ENCODE measurements at regions not wholly inside any gene's neighbourhood (a gene's known extent, or its start where the extent isn't known, plus 50 kb on each side); places are given as distances from the start of the nearest gene placed in this dataset.
"Not testable (repeated sequence)": the region's sequence is repeated elsewhere in the genome, so short reads cannot be mapped to it uniquely, and the experiment has no call there.

DNA sequence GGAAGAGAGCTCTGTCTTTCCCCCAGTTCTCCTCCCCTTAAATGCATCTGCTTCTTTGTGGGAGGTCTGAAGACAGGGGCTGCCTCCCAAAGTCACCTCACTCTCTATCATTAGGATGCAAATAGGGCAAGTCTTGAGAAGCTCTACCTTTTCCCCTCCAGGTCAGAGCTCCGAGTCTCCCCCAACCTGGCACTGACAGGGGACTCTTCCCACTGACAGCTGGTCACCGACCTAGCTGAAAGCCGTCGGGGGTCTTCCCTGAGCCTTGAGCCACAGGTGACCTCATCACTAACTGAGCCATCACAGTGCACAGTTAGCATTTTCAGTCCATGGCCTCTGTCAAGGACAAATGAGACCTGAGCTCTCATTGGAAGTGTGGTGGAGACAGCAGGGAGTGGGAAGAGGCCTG lies 386.7 kb downstream of the HACE1 start:
- no peaks in the 10 kb centered on the region for H3K36me3 ChIP-seq (ENCODE audit: control insufficient read depth, insufficient read depth, low read length)
- H3K27me3 ChIP-seq (ENCODE audit: control insufficient read depth, insufficient read depth, low read length), result no peaks in the 10 kb centered on the region
- WGBS (ENCODE audit: insufficient coverage, insufficient read length), result no CpG with 5 or more reads among the region's 4 CpGs
- DNase-seq (ENCODE audit: low read depth, low spot score), result peak; percentile 39
- H3K4me3 ChIP-seq (ENCODE audit: low read length), result no peak overlapping the region
- H3K9me3 ChIP-seq (ENCODE audit: control insufficient read depth, insufficient read depth, low read length), result no peaks in the 10 kb centered on the region
- peaks cover 3% of the 10 kb centered on the region for H3K4me1 ChIP-seq (ENCODE audit: control insufficient read depth, insufficient read depth, low read length)
- no peak overlapping the region for H3K27ac ChIP-seq (ENCODE audit: low read length)

GRCh38 chr6:104472021-104472901 lies 387.5 kb downstream of the HACE1 start:
- H3K9me3 ChIP-seq (ENCODE audit: control insufficient read depth, insufficient read depth, low read length), result no peaks in the 10 kb centered on the region
- H3K4me1 ChIP-seq (ENCODE audit: control insufficient read depth, insufficient read depth, low read length), result peaks cover 3% of the 10 kb centered on the region
- H3K4me3 ChIP-seq (ENCODE audit: low read length), result no peak overlapping the region
- WGBS (ENCODE audit: insufficient coverage, insufficient read length), result no CpG with 5 or more reads among the region's 9 CpGs
- no peak overlapping the region for H3K27ac ChIP-seq (ENCODE audit: low read length)
- no peak for DNase-seq (ENCODE audit: low read depth, low spot score)
- H3K27me3 ChIP-seq (ENCODE audit: control insufficient read depth, insufficient read depth, low read length), result no peaks in the 10 kb centered on the region
- no peaks in the 10 kb centered on the region for H3K36me3 ChIP-seq (ENCODE audit: control insufficient read depth, insufficient read depth, low read length)

- DNase-seq (ENCODE audit: low read depth, low spot score), result no peak
- Histone ChIP-seq H3K27me3 (ENCODE audit: control insufficient read depth, insufficient read depth, low read length) (no peaks in the 10 kb centered on the region), H3K4me3 (ENCODE audit: low read length) (no peak overlapping the region), H3K27ac (ENCODE audit: low read length) (no peak overlapping the region), H3K9me3 (ENCODE audit: control insufficient read depth, insufficient read depth, low read length) (no peaks in the 10 kb centered on the region), H3K36me3 (ENCODE audit: control insufficient read depth, insufficient read depth, low read length) (no peaks in the 10 kb centered on the region), H3K4me1 (ENCODE audit: control insufficient read depth, insufficient read depth, low read length) (no peaks in the 10 kb centered on the region)
These were observed 393.4 kb downstream of the HACE1 start for GRCh38 chr6:104466306-104466705.

- DNase-seq (ENCODE audit: low read depth, low spot score), result no peak
- no peaks in the 10 kb centered on the region for H3K27me3 ChIP-seq (ENCODE audit: control insufficient read depth, insufficient read depth, low read length)
- H3K9me3 ChIP-seq (ENCODE audit: control insufficient read depth, insufficient read depth, low read length), result no peaks in the 10 kb centered on the region
- WGBS (ENCODE audit: insufficient coverage, insufficient read length), result no CpG with 5 or more reads among the region's 6 CpGs
- H3K27ac ChIP-seq (ENCODE audit: low read length), result no peak overlapping the region
- no peaks in the 10 kb centered on the region for H3K36me3 ChIP-seq (ENCODE audit: control insufficient read depth, insufficient read depth, low read length)
- H3K4me1 ChIP-seq (ENCODE audit: control insufficient read depth, insufficient read depth, low read length), result no peaks in the 10 kb centered on the region
- H3K4me3 ChIP-seq (ENCODE audit: low read length), result no peak overlapping the region
These were observed 396.7 kb downstream of the HACE1 start for GRCh38 chr6:104462811-104463599.

- Histone ChIP-seq H3K4me1 (ENCODE audit: control insufficient read depth, insufficient read depth, low read length) (no peaks in the 10 kb centered on the region), H3K27me3 (ENCODE audit: control insufficient read depth, insufficient read depth, low read length) (no peaks in the 10 kb centered on the region), H3K36me3 (ENCODE audit: control insufficient read depth, insufficient read depth, low read length) (no peaks in the 10 kb centered on the region), H3K4me3 (ENCODE audit: low read length) (no peak overlapping the region), H3K27ac (ENCODE audit: low read length) (no peak overlapping the region), H3K9me3 (ENCODE audit: control insufficient read depth, insufficient read depth, low read length) (no peaks in the 10 kb centered on the region)
- WGBS (ENCODE audit: insufficient coverage, insufficient read length), result no CpG with 5 or more reads among the region's 2 CpGs
- DNase-seq (ENCODE audit: low read depth, low spot score), result no peak
These were observed 398.8 kb downstream of the HACE1 start for GRCh38 chr6:104460738-104461483.

- no peaks in the 10 kb centered on the region for H3K9me3 ChIP-seq (ENCODE audit: control insufficient read depth, insufficient read depth, low read length)
- no peaks in the 10 kb centered on the region for H3K27me3 ChIP-seq (ENCODE audit: control insufficient read depth, insufficient read depth, low read length)
- no peak overlapping the region for H3K4me3 ChIP-seq (ENCODE audit: low read length)
- WGBS (ENCODE audit: insufficient coverage, insufficient read length), result no CpG with 5 or more reads among the region's 1 CpG
- no peak for DNase-seq (ENCODE audit: low read depth, low spot score)
- no peaks in the 10 kb centered on the region for H3K4me1 ChIP-seq (ENCODE audit: control insufficient read depth, insufficient read depth, low read length)
- no peak overlapping the region for H3K27ac ChIP-seq (ENCODE audit: low read length)
- H3K36me3 ChIP-seq (ENCODE audit: control insufficient read depth, insufficient read depth, low read length), result no peaks in the 10 kb centered on the region
These were observed 400.2 kb downstream of the HACE1 start for GRCh38 chr6:104459543-104459942.

DNA sequence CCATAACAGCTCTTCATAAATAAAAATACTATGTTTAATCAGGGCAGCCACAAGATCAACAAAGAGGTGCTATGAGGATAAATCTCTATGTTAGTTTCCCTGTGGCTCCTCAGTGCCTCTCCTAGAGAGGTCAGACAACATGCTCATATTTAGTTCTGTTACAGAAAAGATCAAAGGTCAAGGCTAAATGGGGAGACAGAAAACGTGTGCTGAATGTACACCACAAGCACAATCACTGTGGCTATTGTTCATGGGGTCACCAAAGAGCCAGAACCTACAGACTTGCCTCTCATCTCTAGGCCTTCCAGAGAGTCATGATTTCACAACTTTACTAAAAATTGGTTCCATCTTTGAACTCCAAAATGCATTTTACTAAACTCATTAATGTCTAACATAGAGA lies 409.8 kb downstream of the HACE1 start:
- Histone ChIP-seq H3K36me3 (ENCODE audit: control insufficient read depth, insufficient read depth, low read length) (no peaks in the 10 kb centered on the region), H3K9me3 (ENCODE audit: control insufficient read depth, insufficient read depth, low read length) (no peaks in the 10 kb centered on the region), H3K27ac (ENCODE audit: low read length) (no peak overlapping the region), H3K4me1 (ENCODE audit: control insufficient read depth, insufficient read depth, low read length) (no peaks in the 10 kb centered on the region), H3K27me3 (ENCODE audit: control insufficient read depth, insufficient read depth, low read length) (no peaks in the 10 kb centered on the region), H3K4me3 (ENCODE audit: low read length) (no peak overlapping the region)
- WGBS (ENCODE audit: insufficient coverage, insufficient read length), result no CpG with 5 or more reads among the region's 1 CpG
- no peak for DNase-seq (ENCODE audit: low read depth, low spot score)

GRCh38 chr6:104446101-104447080 lies 413.3 kb downstream of the HACE1 start:
- not testable (repeated sequence) for H3K36me3 ChIP-seq (ENCODE audit: control insufficient read depth, insufficient read depth, low read length); DNase-seq (ENCODE audit: low read depth, low spot score); H3K27me3 ChIP-seq (ENCODE audit: control insufficient read depth, insufficient read depth, low read length); H3K4me3 ChIP-seq (ENCODE audit: low read length); H3K4me1 ChIP-seq (ENCODE audit: control insufficient read depth, insufficient read depth, low read length); H3K9me3 ChIP-seq (ENCODE audit: control insufficient read depth, insufficient read depth, low read length); H3K27ac ChIP-seq (ENCODE audit: low read length)
- no CpG with 5 or more reads among the region's 45 CpGs for WGBS (ENCODE audit: insufficient coverage, insufficient read length)

DNA sequence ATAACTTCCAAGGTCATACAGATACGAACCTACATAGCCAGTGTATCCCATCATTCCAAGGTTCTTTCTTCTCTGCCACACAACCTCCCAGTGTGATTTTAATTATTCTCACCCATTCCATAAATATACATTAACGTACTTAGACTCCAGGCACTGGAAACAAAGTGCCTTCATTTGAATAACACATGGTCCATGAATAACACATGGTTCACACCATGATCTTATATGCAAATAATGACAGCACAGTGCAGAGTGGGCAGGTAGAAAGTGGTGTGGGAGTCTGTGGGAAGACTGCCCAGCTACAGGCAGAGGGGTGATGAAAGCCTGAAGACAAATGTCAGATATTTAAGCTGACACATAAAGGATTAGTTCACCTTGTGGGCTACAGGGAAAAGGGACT lies 425.2 kb downstream of the HACE1 start:
- Histone ChIP-seq H3K27me3 (ENCODE audit: control insufficient read depth, insufficient read depth, low read length) (no peaks in the 10 kb centered on the region), H3K4me1 (ENCODE audit: control insufficient read depth, insufficient read depth, low read length) (no peaks in the 10 kb centered on the region), H3K36me3 (ENCODE audit: control insufficient read depth, insufficient read depth, low read length) (no peaks in the 10 kb centered on the region), H3K27ac (ENCODE audit: low read length) (no peak overlapping the region), H3K4me3 (ENCODE audit: low read length) (no peak overlapping the region), H3K9me3 (ENCODE audit: control insufficient read depth, insufficient read depth, low read length) (no peaks in the 10 kb centered on the region)
- no peak for DNase-seq (ENCODE audit: low read depth, low spot score)
- WGBS (ENCODE audit: insufficient coverage, insufficient read length), result 100% methylated on average over 1 of the region's 2 CpGs

All from iPS DF 6.9 (cell line).